Astrocyte (in vitro differentiated cells and primary cell): ENCODE measurements at regions not wholly inside any gene's neighbourhood (a gene's known extent, or its start where the extent isn't known, plus 50 kb on each side); places are given as distances from the start of the nearest gene placed in this dataset.

Experiments used
- CTCF ChIP-seq: IDR thresholded peaks from 2 replicates; pipeline ENCODE4 v1.5.1; 2011; ENCODE audit warnings: low read depth, mild to moderate bottlenecking, inconsistent platforms, low read length, moderate library complexity; ENCODE audit not compliant: insufficient read depth
- EZH2 ChIP-seq: IDR thresholded peaks from 2 replicates; pipeline ENCODE4 v1.6.1; 2012; ENCODE audit warnings: mild to moderate bottlenecking, low read length, inconsistent platforms; ENCODE audit not compliant: insufficient read depth

GRCh38 chr5:135169753-135170152 lies 135.7 kb upstream of the PITX1 start:
- TF ChIP-seq EZH2 (no peak), CTCF (no peak)
